Psoas muscle (tissue), 7 donors: ENCODE measurements at regions not wholly inside any gene's neighbourhood (a gene's known extent, or its start where the extent isn't known, plus 50 kb on each side); places are given as distances from the start of the nearest gene placed in this dataset.

Source experiments
- ATAC-seq, 4 donors: fragments of 200-7000 bp; cut with Tn5 transposase; one replicate each; pipeline ENCODE4 v1.9.1; 2020; ENCODE audit warnings: moderate library complexity in 3 of 4, mild to moderate bottlenecking in 2 of 4
- DNase-seq, 2 donors: peaks; one replicate each; pipeline ENCODE4 v3.0.0-alpha.2; 2020
- H3K27ac ChIP-seq: fragments of 200-600 bp; one replicate; pipeline ENCODE4 v1.8.0; 2022
- H3K27me3 ChIP-seq, 3 donors: fragments of 200-600 bp in 1 of 3; one replicate each; pipeline versions ENCODE4 v1.6.1 to v1.8.0; 2013 to 2022; ENCODE audit warnings: low read length in 2 of 3, mild to moderate bottlenecking in 2 of 3, moderate library complexity in 1 of 3; ENCODE audit not compliant: insufficient read depth in 3 of 3
- H3K36me3 ChIP-seq, 2 donors: fragments of 200-600 bp in 1 of 2; one replicate each; pipeline versions ENCODE4 v1.6.1 to v1.8.0; 2013 to 2022; ENCODE audit warnings: low read depth in 1 of 2, mild to moderate bottlenecking in 1 of 2, moderate library complexity in 1 of 2; ENCODE audit not compliant: insufficient read depth in 1 of 2
- H3K4me1 ChIP-seq: fragments of 200-600 bp; one replicate; pipeline ENCODE4 v1.8.0; 2022
- H3K4me3 ChIP-seq: fragments of 200-600 bp; one replicate; pipeline ENCODE4 v1.8.0; 2022; ENCODE audit warnings: mild to moderate bottlenecking
- H3K9me3 ChIP-seq: fragments of 200-600 bp; one replicate; pipeline ENCODE4 v1.8.0; 2022
- CTCF ChIP-seq: fragments of 200-600 bp; IDR thresholded peaks from one replicate; pipeline ENCODE4 v1.8.0; 2022; ENCODE audit warnings: antibody characterized with exemption
- WGBS, 3 donors: extraction: QIAGEN DNeasy Blood & Tissue Kit; methylation state at CpG; one replicate each; pipeline versions ENCODE4 v1.1.6 to v1.1.7; 2013; 5-methylcytosine and 5-hydroxymethylcytosine counted together
- intact Hi-C, 2 donors: fragments of 100-400 bp; cut with DNase I; formaldehyde crosslinking; loops; one replicate each; pipeline versions ENCODE4 v1.11.0 to v1.14.2; 2022
- donor health status: healthy with polysubstance abuse.
- donor health status: DM: no; HTN: no; CAD: no; lungs with moderate emphysema.
- donor health status: Bipolar disorder and iron deficiency.
- donor health status: healthy.
- donor health status: DM: yes; HTN: yes; CAD: no.
- donor health status: DM: no; HTN: no; CAD: no.
- donor health status: DM: yes; HTN: yes; CAD: no.

GRCh38 chr21:35512346-35512745, 463.2 kb upstream of the RUNX1 start:
- Histone ChIP-seq H3K27ac (no peak overlapping the region), H3K4me3 (no peak overlapping the region), H3K36me3 (no peaks in the 10 kb centered on the region), H3K4me1 (peaks cover 6% of the 10 kb centered on the region), H3K27me3 (no peaks in the 10 kb centered on the region), H3K9me3 (no peaks in the 10 kb centered on the region)
- no peak for ATAC-seq
- 90 to 92% (median 91%) methylated on average over 1 of the region's 1 CpG for WGBS, 3 donors
- DNase-seq = no peak
- TF ChIP-seq CTCF = no peak
- intact Hi-C loops = no loop called here

- DNase-seq (no peak), ATAC-seq (no peak)
- Histone ChIP-seq H3K4me3 (no peak overlapping the region), H3K36me3 (no peaks in the 10 kb centered on the region), H3K27ac (no peak overlapping the region), H3K27me3 (no peaks in the 10 kb centered on the region), H3K9me3 (no peaks in the 10 kb centered on the region), H3K4me1 (peaks cover 7% of the 10 kb centered on the region)
- 83 to 91% (median 85%) methylated on average over 4 of the region's 4 CpGs for WGBS, 3 donors
- TF ChIP-seq CTCF = no peak
- intact Hi-C loops = no loop called here
Measured at GRCh38 chr21:35511696-35512162, 462.6 kb upstream of the RUNX1 start.

DNA sequence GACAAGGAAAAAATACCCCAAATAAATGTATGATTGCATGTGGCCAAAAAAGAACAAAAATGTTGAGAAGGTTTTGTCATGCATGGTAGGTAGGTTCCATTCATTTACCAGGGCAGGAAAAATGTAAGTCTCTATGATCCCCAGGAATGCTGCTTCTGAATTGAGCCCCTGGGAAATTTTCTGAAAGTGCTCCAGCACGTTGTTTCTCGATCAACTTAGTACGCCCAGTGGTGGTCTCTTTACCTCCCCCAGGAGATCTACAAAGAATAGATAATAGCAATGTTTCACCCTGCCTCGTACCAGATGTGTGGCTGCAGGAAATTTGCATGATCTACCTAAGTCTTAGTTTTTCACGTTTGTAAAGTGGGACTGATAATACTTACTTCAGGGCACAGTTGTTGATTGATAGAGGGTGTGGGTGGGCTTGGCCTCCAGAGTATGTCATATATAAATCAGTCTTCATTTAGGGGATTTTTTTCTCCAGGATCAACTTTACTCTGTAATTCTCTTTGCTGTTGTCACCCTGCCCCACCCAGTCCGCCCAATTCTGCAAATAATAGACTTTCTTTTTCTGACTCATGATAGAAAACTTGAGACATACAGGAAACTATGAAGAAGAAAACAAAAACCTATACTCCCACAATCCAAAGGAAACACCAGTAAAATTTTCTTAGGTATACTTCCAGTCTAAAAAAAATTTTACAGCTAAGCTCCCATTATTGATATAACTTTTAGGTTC, 462.0 kb upstream of the RUNX1 start:
- Histone ChIP-seq H3K36me3 (no peaks in the 10 kb centered on the region), H3K9me3 (no peaks in the 10 kb centered on the region), H3K4me3 (no peak overlapping the region), H3K27me3 (no peaks in the 10 kb centered on the region), H3K4me1 (peaks cover 7% of the 10 kb centered on the region), H3K27ac (no peak overlapping the region)
- 63 to 68% (median 68%) methylated on average over 6 of the region's 6 CpGs for WGBS, 3 donors
- intact Hi-C loops = no loop called here
- no peak for ATAC-seq
- DNase-seq = no peak
- no peak for TF ChIP-seq CTCF

GRCh38 chr21:35510294-35510693, 461.2 kb upstream of the RUNX1 start:
- Histone ChIP-seq H3K27me3 (no peaks in the 10 kb centered on the region), H3K9me3 (no peaks in the 10 kb centered on the region), H3K4me3 (no peak overlapping the region), H3K36me3 (no peaks in the 10 kb centered on the region), H3K27ac (no peak overlapping the region), H3K4me1 (peaks cover 7% of the 10 kb centered on the region)
- WGBS, 3 donors = 84 to 89% (median 89%) methylated on average over 2 of the region's 2 CpGs
- TF ChIP-seq CTCF = no peak
- ATAC-seq (no peak), DNase-seq (no peak)
- intact Hi-C loops = no loop called here
